K562 (cell line): ENCODE measurements at regions not wholly inside any gene's neighbourhood (a gene's known extent, or its start where the extent isn't known, plus 50 kb on each side); places are given as distances from the start of the nearest gene placed in this dataset.

Experiments used
- ATAC-seq: fragments of 200-7000 bp; cut with Tn5 transposase; 3 replicates; pipeline ENCODE4 v1.9.1; 2020; ENCODE audit warnings: moderate library complexity
- BruUV-seq: library from RNA; stranded (reverse); fragments of 400-500 nt; replicated peaks from 2 replicates; lab custom pipeline; 2021; lab: Mats Ljungman, UMichigan
- CTCF ChIA-PET: fragments of 300-600 bp; formaldehyde crosslinking; extraction: SDS; loops from one replicate; lab custom pipeline; 2021; ENCODE audit warnings: low intra/inter-chr PET ratio; lab: Yijun Ruan, JAX
- POLR2A ChIA-PET: fragments of 300-600, 350-650 bp; sonication (Branson Sonifier 250); formaldehyde crosslinking; extraction: SDS; loops from one replicate; lab custom pipeline; 2021; ENCODE audit warnings: antibody characterized with exemption, inconsistent platforms; lab: Yijun Ruan, JAX
- DNase-seq, 4 experiments: peaks; one replicate each; pipeline versions ENCODE4 v3.0.0 to v3.0.0-alpha.2; 2011 to 2018; ENCODE audit warnings: low spot score in 3 of 4, mixed read lengths in 3 of 4; ENCODE audit errors: extremely low read depth in 1 of 4
- FAIRE-seq: peaks from 2 replicates; lab custom pipeline; 2011; peaks lifted over from hg19 to GRCh38; lab: Jason Lieb, UNC
- H2AFZ ChIP-seq: 2 replicates; pipeline ENCODE4 v1.6.0; 2011; ENCODE audit warnings: low read depth, low read length, control low read depth, inconsistent platforms
- H3K27ac ChIP-seq: fragments of 200-600 bp; 3 replicates; pipeline ENCODE4 v1.8.0; 2011; ENCODE audit warnings: low read depth, mild to moderate bottlenecking, control low read depth, inconsistent platforms, low read length, moderate library complexity, mixed read lengths; ENCODE audit errors: extremely low read depth
- H3K27me3 ChIP-seq, 2 experiments: fragments of 300-600 bp in 1 of 2; 2 replicates in 1 of 2; 3 replicates in 1 of 2; pipeline versions ENCODE4 v1.6.0 to v1.8.0; 2011; ENCODE audit warnings: inconsistent platforms in 2 of 2, low read length in 2 of 2, mild to moderate bottlenecking in 1 of 2, mixed read lengths in 1 of 2, moderate library complexity in 1 of 2; ENCODE audit not compliant: control insufficient read depth in 2 of 2, insufficient read depth in 2 of 2
- H3K36me3 ChIP-seq: fragments of 300-600 bp; 3 replicates; pipeline ENCODE4 v1.8.0; 2011; ENCODE audit warnings: mild to moderate bottlenecking, low read length, inconsistent platforms; ENCODE audit not compliant: control insufficient read depth, insufficient read depth
- H3K4me1 ChIP-seq, 2 experiments: fragments of 200-600 bp in 1 of 2; replicated peaks in 1 of 2; 2 replicates in 1 of 2; 3 replicates in 1 of 2; pipeline versions ENCODE4 v1.5.1 to v1.8.0; 2011; ENCODE audit warnings: inconsistent platforms in 2 of 2, low read length in 2 of 2, mild to moderate bottlenecking in 1 of 2, mixed read lengths in 1 of 2, moderate library complexity in 1 of 2; ENCODE audit not compliant: control insufficient read depth in 2 of 2, insufficient read depth in 2 of 2
- H3K4me2 ChIP-seq: 2 replicates; pipeline ENCODE4 v1.6.1; 2011; ENCODE audit warnings: low read length, control low read depth, inconsistent platforms, mixed read lengths; ENCODE audit not compliant: insufficient read depth
- H3K4me3 ChIP-seq: fragments of 200-600 bp; sonication (generic), shearing (Covaris generic); 2 replicates; pipeline ENCODE4 v1.5.1; 2016; ENCODE audit warnings: control low read depth, inconsistent platforms
- H3K79me2 ChIP-seq: fragments of 200-600 bp; 3 replicates; pipeline ENCODE4 v1.8.0; 2011; ENCODE audit warnings: low read length, inconsistent platforms; ENCODE audit not compliant: control insufficient read depth, insufficient read depth
- H3K9ac ChIP-seq, 2 experiments: 2 replicates each; pipeline versions ENCODE4 v1.6.0 to v1.6.1; 2011; ENCODE audit warnings: low read depth in 2 of 2, low read length in 2 of 2, control low read depth in 1 of 2, inconsistent platforms in 1 of 2, mild to moderate bottlenecking in 1 of 2, mixed read lengths in 1 of 2; ENCODE audit not compliant: insufficient read depth in 1 of 2
- H3K9me1 ChIP-seq: one replicate; pipeline ENCODE4 v1.6.0; 2011; ENCODE audit warnings: inconsistent platforms, mild to moderate bottlenecking, low read length, moderate library complexity; ENCODE audit not compliant: control insufficient read depth, insufficient read depth
- H3K9me3 ChIP-seq: replicated peaks from 2 replicates; pipeline ENCODE4 v1.5.1; 2011; ENCODE audit warnings: low read depth, low read length, inconsistent platforms; ENCODE audit not compliant: control insufficient read depth, insufficient read depth
- H4K20me1 ChIP-seq: replicated peaks from 2 replicates; pipeline ENCODE4 v1.6.1; 2011; ENCODE audit warnings: low read length, inconsistent platforms, mixed read lengths; ENCODE audit not compliant: control insufficient read depth, insufficient read depth
- BRF2 ChIP-seq: IDR thresholded peaks from 3 replicates; pipeline ENCODE4 v1.6.1; 2011; ENCODE audit warnings: borderline replicate concordance, mild to moderate bottlenecking; ENCODE audit not compliant: insufficient read length, insufficient read depth
- DMBX1 ChIP-seq: fragments of 250-450 bp; sonication (Bioruptor Pico); IDR thresholded peaks from 2 replicates; pipeline ENCODE4 v1.8.0; 2022; ENCODE audit warnings: inconsistent platforms, mild to moderate bottlenecking, moderate library complexity, borderline replicate concordance
- ETV5 ChIP-seq: sonication (generic); formaldehyde crosslinking; IDR thresholded peaks from 2 replicates; pipeline ENCODE4 v1.4.0; 2020; ENCODE audit warnings: low read depth, mild to moderate bottlenecking, missing genetic modification reagents
- GABPB1 ChIP-seq: sonication (generic); formaldehyde crosslinking; IDR thresholded peaks from 2 replicates; pipeline ENCODE4 v1.8.0; 2022; ENCODE audit warnings: mild to moderate bottlenecking, missing genetic modification reagents
- MXI1 ChIP-seq: IDR thresholded peaks from 2 replicates; pipeline ENCODE4 v1.6.1; 2011; ENCODE audit warnings: low read depth, mild to moderate bottlenecking, improper control_type of control experiment, low read length
- NCOR1 ChIP-seq: fragments of 450-650 bp; IDR thresholded peaks from 2 replicates; pipeline ENCODE4 v1.6.1; 2016; ENCODE audit warnings: mild to moderate bottlenecking, moderate library complexity
- NR2F6 ChIP-seq: fragments of 450-650 bp; formaldehyde crosslinking; IDR thresholded peaks from 2 replicates; pipeline ENCODE4 v1.4.0; 2020; ENCODE audit warnings: mild to moderate bottlenecking
- PHB2 ChIP-seq: fragments of 450-650 bp; IDR thresholded peaks from 2 replicates; pipeline ENCODE4 v1.6.1; 2017; ENCODE audit warnings: low read depth
- POU5F1 ChIP-seq: fragments of 150-350 bp; IDR thresholded peaks from 2 replicates; pipeline ENCODE4 v1.6.1; 2014; ENCODE audit warnings: borderline replicate concordance, low read length, low read depth, mild to moderate bottlenecking; ENCODE audit not compliant: partially characterized antibody
- RAD21 ChIP-seq, 2 experiments: fragments of 250-450 bp in 1 of 2; fragments of 450-650 bp in 1 of 2; sonication (Bioruptor Pico) in 1 of 2; formaldehyde crosslinking in 1 of 2; IDR thresholded peaks in 1 of 2; conservative IDR thresholded peaks in 1 of 2; 2 replicates each; pipeline versions ENCODE4 v1.4.0 to v1.8.0; 2020 to 2022; ENCODE audit warnings: mild to moderate bottlenecking in 2 of 2, moderate library complexity in 1 of 2
- SMC3 ChIP-seq: conservative IDR thresholded peaks from 2 replicates; pipeline ENCODE4 v1.6.1; 2011; ENCODE audit warnings: low read depth, low read length, improper control_type of control experiment; ENCODE audit not compliant: insufficient read depth
- STAG1 ChIP-seq: sonication (generic); formaldehyde crosslinking; IDR thresholded peaks from 2 replicates; pipeline ENCODE4 v1.5.0; 2020; ENCODE audit warnings: missing genetic modification reagents, borderline replicate concordance
- TEAD4 ChIP-seq, 2 experiments: sonication (generic) in 1 of 2; formaldehyde crosslinking in 1 of 2; IDR thresholded peaks; 2 replicates each; pipeline versions ENCODE4 v1.6.1 to v1.8.0; 2012 to 2022; ENCODE audit warnings: borderline replicate concordance in 1 of 2, inconsistent platforms in 1 of 2, low read length in 1 of 2, mild to moderate bottlenecking in 1 of 2, missing genetic modification reagents in 1 of 2
- ZFP1 ChIP-seq: fragments of 450-650 bp; formaldehyde crosslinking; IDR thresholded peaks from 2 replicates; pipeline ENCODE4 v1.4.0; 2020; ENCODE audit warnings: mild to moderate bottlenecking, mixed read lengths
- ZNF124 ChIP-seq: sonication (generic); formaldehyde crosslinking; IDR thresholded peaks from 2 replicates; pipeline ENCODE4 v1.8.1; 2022; ENCODE audit warnings: missing genetic modification reagents
- ZNF561 ChIP-seq: fragments of 450-650 bp; formaldehyde crosslinking; conservative IDR thresholded peaks from 2 replicates; pipeline ENCODE4 v1.4.0; 2020; ENCODE audit warnings: mild to moderate bottlenecking, moderate library complexity
- WGBS: fragments of 100-300 bp; shearing (Covaris generic); methylation state at CpG from one replicate; pipeline ENCODE4 v1.1.6; 2016; ENCODE audit warnings: low coverage, mixed read lengths; ENCODE audit not compliant: insufficient coverage; ENCODE audit errors: missing lambda C conversion rate; 5-methylcytosine and 5-hydroxymethylcytosine counted together
- in situ Hi-C: fragments of 300-500 bp; cut with MboI; formaldehyde crosslinking; loops from 4 replicates; pipeline ENCODE4 v1.15.0; 2018; ENCODE audit warnings: inconsistent platforms, mixed read lengths
- intact Hi-C: fragments of 100-400 bp; cut with micrococcal nuclease; formaldehyde crosslinking; loops from 2 replicates; pipeline ENCODE4 v1.14.2; 2022
- TF ChIP-seq, protein P1 (sequence below): conservative IDR thresholded peaks from 2 replicates; pipeline ENCODE4 v1.6.1; 2011; ENCODE audit warnings: low read depth, mild to moderate bottlenecking, low read length; ENCODE audit not compliant: control insufficient read depth

GRCh38 chr1:9455487-9456234, 83.6 kb upstream of the SLC25A33 start:
- peaks cover 49 to 76% of the 10 kb centered on the region in 2 experiments for H3K27me3 ChIP-seq
- DNase-seq (peak; percentile 64 to 76 (median 68)), ATAC-seq (peak; percentile 95), FAIRE-seq (peak; percentile 40)
- 4% methylated on average over 22 of the region's 22 CpGs for WGBS
- H2AFZ ChIP-seq: no peak overlapping the region
- H3K4me2 ChIP-seq: no peak overlapping the region
- H3K79me2 ChIP-seq: no peaks in the 10 kb centered on the region
- no peaks in the 10 kb centered on the region for H3K9me3 ChIP-seq
- no peaks in the 10 kb centered on the region for H3K9me1 ChIP-seq
- no TSS peak for BruUV-seq
- no peaks in the 10 kb centered on the region for H3K4me1 ChIP-seq
- H4K20me1 ChIP-seq: peaks cover 6% of the 10 kb centered on the region; the same call in 1 of the 2 replicates
- POLR2A ChIA-PET: interaction anchor here (0.6 to 1.2 kb wide), 4 partner anchors 14 to 166 kb away, joined by 3 to 4 read pairs (median 3); no protein-coding TSS in a partner anchor
- H3K36me3 ChIP-seq: no peaks in the 10 kb centered on the region
- CTCF ChIA-PET: interaction anchor here (0.6 to 6.6 kb wide), 10 partner anchors 118 to 537 kb away, joined by 3 to 90 read pairs (median 4); no protein-coding TSS in a partner anchor
- no peak overlapping the region for H3K27ac ChIP-seq
- intact Hi-C loops (loop anchor here (1.0 to 5.0 kb wide), 2 partner anchors 166 to 188 kb away; no protein-coding TSS in a partner anchor), in situ Hi-C loops (loop anchor here (10.0 kb wide), 1 partner anchor 171 kb away; no protein-coding TSS in a partner anchor)
- H3K4me3 ChIP-seq: no peak overlapping the region
- no peak overlapping the region for H3K9ac ChIP-seq
- TF ChIP-seq RAD21 (CRISPR knock-in tag; conservative IDR thresholded peaks at IDR 0.05 in 1 of 2, IDR thresholded peaks at IDR 0.05 in 1 of 2) (peak; percentile 88 to 95), NCOR1 (no peak), POU5F1 (no peak), SMC3 (peak; percentile 94), STAG1 (CRISPR knock-in tag) (peak; percentile 48; the same call in 1 of the 2 replicates), ETV5 (CRISPR knock-in tag) (no peak), TEAD4 (IDR thresholded peaks at IDR 0.05; ENCODE audit: low read length) (no peak), TEAD4 (CRISPR knock-in tag; IDR thresholded peaks at IDR 0.05; ENCODE audit: borderline replicate concordance) (no peak), DMBX1 (no peak), MXI1 (no peak), PHB2 (no peak), ZNF561 (no peak), BRF2 (no peak), ZNF124 (CRISPR knock-in tag) (no peak), NR2F6 (CRISPR knock-in tag) (no peak), ZFP1 (CRISPR knock-in tag) (no peak), GABPB1 (CRISPR knock-in tag) (no peak)
- TF ChIP-seq, protein P1, sequence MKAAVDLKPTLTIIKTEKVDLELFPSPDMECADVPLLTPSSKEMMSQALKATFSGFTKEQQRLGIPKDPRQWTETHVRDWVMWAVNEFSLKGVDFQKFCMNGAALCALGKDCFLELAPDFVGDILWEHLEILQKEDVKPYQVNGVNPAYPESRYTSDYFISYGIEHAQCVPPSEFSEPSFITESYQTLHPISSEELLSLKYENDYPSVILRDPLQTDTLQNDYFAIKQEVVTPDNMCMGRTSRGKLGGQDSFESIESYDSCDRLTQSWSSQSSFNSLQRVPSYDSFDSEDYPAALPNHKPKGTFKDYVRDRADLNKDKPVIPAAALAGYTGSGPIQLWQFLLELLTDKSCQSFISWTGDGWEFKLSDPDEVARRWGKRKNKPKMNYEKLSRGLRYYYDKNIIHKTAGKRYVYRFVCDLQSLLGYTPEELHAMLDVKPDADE: no peak
